ENCODE measurements at regions not wholly inside any gene's neighbourhood (a gene's known extent, or its start where the extent isn't known, plus 50 kb on each side); places are given as distances from the start of the nearest gene placed in this dataset.
"Not testable (repeated sequence)": the region's sequence is repeated elsewhere in the genome, so short reads cannot be mapped to it uniquely, and the experiment has no call there.

DNA sequence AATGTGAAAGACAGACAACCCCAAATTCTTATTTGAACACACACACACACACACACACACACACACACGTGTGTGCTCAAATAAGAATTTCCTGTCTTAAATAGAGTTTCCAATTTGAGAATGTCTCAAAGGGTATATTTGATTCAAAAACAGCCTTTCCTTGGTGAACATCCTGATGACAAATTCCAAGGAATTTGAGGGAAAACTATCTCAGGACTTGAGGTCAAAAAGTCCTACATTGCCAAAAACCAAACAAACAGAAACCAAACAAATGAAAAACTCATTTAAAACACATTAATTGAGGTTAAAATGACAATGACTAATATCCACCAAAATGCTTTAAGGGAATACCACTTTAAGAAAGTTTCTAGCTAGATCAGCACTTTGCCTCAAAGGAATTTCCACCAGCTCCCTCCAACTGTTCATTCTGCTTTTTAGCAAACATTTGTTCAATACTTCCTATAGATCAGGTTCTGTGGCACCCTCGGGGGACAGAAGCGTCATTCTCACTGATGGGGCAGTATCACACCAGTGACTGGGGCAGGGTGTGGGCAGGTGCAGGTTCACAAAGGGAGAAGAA lies 232.1 kb upstream of the TRIB2 start:
- Histone ChIP-seq H3K9me3 (ENCODE audit: control insufficient read depth in 2 of 2, low read length in 2 of 2) (no peaks in the 10 kb centered on the region), H3K9ac (ENCODE audit: low read length in 2 of 2) (no peak overlapping the region), H3K27me3 (ENCODE audit: control insufficient read depth in 1 of 2, insufficient read depth in 2 of 2, low read length in 2 of 2) (no peaks in the 10 kb centered on the region), H3K27ac (ENCODE audit: low read length) (no peak overlapping the region), H3K4me1 (ENCODE audit: control insufficient read depth, insufficient read depth, low read length) (peaks cover 12% of the 10 kb centered on the region), H3K4me3 (ENCODE audit: low read length in 2 of 2) (no peak overlapping the region), H3K36me3 (ENCODE audit: control insufficient read depth in 2 of 2, insufficient read depth in 2 of 2, low read length in 2 of 2) (no peaks in the 10 kb centered on the region)

DNA sequence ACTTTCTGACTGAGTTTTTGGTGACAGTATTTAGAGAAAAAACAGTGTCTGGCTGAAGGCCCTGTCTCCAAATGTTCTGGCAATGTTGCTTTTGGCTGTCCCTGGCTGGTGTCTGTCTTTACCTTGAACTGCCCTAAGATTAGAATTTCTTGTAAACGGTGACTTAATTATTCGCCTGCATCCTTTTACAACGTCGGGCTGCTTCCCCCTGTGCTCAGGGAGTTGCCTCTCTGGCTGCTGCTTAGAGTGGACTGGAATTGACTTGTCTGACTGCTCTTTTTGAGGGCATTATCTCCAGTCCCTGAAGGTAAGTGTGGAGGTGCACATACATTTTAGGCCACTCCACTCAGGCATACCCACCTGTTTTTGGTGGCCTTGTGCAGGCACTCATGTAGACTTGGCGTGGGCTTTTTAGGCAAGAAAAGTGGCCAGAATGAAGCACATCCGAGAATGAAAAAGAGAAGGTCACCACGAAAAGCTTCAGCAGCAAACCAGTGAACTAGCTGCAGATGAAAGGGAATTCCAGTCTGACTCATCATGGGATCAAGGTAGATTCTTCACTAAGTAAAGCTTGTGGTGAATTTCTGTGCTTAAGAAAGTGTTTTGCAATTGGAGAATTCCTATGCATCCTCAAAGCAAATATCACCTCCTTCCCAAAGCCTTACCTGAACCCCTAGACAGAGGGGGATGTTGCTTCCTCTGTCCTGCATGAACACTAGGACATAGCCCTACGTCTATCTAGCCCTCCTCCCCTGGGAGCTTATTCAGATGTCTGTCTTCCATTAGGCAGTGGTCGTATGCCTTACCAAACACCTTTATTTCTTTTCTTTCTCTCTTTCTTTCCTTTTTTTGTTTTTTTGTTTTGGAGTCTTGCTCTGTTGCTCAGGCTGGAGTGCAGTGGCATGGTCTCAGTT lies 230.3 kb upstream of the TRIB2 start:
- Histone ChIP-seq H3K27me3 (ENCODE audit: control insufficient read depth in 1 of 2, insufficient read depth in 2 of 2, low read length in 2 of 2) (no peaks in the 10 kb centered on the region), H3K27ac (ENCODE audit: low read length) (no peak overlapping the region)

DNA sequence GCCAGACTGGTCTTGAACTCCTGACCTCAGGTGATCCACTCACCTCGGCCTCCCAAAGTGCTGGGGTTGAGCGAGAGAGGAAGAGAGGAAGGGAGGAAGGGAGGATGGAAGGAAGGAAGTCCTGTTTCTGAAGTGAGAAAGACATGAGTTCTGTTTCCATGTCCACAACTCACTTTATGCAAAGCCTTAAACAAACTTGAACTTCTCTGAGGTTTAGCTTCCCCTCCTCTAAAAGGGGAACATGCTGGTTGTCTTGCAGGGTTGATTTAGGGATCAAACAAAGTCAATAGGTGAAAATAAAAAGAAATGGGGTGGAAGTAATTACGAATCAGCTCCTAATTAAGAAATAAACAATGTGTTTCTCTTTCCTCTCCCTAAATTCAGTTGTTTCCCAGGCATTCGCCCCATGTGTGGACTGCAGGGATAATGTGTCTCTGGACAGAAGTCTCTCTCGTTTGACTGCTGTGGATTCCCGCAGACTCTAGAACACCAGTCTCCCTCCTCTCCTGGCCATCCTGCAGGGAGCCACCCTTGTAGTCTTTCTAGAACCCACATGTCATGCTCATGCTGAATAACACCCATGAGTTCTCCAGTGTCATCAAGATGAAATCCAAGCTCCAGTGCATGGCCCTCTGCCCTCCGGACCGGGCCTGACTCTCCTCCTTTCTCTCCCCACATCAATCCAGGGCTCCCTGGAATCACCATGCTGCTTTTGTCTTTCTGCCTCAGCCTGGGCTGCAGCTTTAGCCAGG lies 229.3 kb upstream of the TRIB2 start:
- no peak overlapping the region for H3K27ac ChIP-seq (ENCODE audit: low read length)
- peaks cover 12% of the 10 kb centered on the region for H3K4me1 ChIP-seq (ENCODE audit: control insufficient read depth, insufficient read depth, low read length)
- H3K36me3 ChIP-seq (ENCODE audit: control insufficient read depth in 2 of 2, insufficient read depth in 2 of 2, low read length in 2 of 2) = no peaks in the 10 kb centered on the region
- no peaks in the 10 kb centered on the region for H3K9me3 ChIP-seq (ENCODE audit: control insufficient read depth in 2 of 2, low read length in 2 of 2)
- H3K4me3 ChIP-seq (ENCODE audit: low read length in 2 of 2) = no peak overlapping the region
- H3K27me3 ChIP-seq (ENCODE audit: control insufficient read depth in 1 of 2, insufficient read depth in 2 of 2, low read length in 2 of 2) = no peaks in the 10 kb centered on the region
- H3K9ac ChIP-seq (ENCODE audit: low read length in 2 of 2) = no peak overlapping the region

More for the DNA sequence above, 230.3 kb upstream of the TRIB2 start:
- H3K4me1 ChIP-seq (ENCODE audit: control insufficient read depth, insufficient read depth, low read length) = peaks cover 12% of the 10 kb centered on the region
- no peaks in the 10 kb centered on the region for H3K9me3 ChIP-seq (ENCODE audit: control insufficient read depth in 2 of 2, low read length in 2 of 2)
- H3K9ac ChIP-seq (ENCODE audit: low read length in 2 of 2) = no peak overlapping the region
- H3K36me3 ChIP-seq (ENCODE audit: control insufficient read depth in 2 of 2, insufficient read depth in 2 of 2, low read length in 2 of 2) = no peaks in the 10 kb centered on the region
- H3K4me3 ChIP-seq (ENCODE audit: low read length in 2 of 2) = no peak overlapping the region

DNA sequence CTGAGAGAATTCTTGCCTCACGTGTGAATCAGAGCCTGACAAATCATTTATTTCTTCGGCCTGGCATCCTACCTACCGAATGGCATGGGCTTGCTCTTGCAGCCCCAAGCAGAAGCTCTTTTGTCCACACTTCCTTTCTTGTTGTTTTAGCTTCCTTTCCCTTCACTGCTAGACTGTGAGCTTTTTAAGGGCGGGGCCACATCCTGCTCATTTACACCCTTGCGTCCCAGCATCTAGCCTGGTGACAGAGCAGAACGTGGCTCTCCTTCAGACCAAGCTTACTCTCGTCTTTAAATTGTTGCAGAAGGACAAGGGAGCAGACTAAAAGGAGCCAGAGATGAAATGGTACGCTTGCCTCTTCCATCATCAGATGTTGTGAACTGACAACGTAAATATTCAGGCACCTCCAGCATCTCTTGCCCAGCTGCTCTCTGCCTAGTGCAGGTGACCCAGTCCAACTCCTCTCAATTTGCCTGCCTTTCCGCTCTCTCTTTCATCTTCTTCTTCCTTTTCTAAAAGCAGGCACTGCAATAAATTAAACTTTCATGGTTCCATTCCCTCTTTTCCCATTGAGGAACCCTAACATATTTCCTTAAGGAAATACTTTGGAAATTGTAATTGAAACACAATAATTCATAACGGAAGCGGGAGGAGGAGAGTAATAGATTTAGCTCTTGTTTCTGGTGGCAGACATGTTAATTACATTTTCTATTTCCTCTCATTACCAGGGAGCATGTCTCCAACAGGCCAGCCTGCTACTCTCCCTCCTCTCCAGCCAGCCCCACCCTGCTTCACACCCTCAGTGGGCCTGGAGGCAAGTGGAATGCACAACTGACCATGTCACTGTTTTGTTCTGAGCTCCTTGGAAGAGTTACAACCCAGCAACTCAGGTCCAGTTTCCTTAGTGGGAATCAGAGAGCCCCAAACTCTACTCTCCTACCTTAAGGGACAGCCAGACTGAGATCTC lies 228.1 kb upstream of the TRIB2 start:
- H3K9me3 ChIP-seq (ENCODE audit: control insufficient read depth in 2 of 2, low read length in 2 of 2) = no peaks in the 10 kb centered on the region
- no peaks in the 10 kb centered on the region for H3K36me3 ChIP-seq (ENCODE audit: control insufficient read depth in 2 of 2, insufficient read depth in 2 of 2, low read length in 2 of 2)
- peaks cover 12% of the 10 kb centered on the region for H3K4me1 ChIP-seq (ENCODE audit: control insufficient read depth, insufficient read depth, low read length)
- no peak overlapping the region for H3K27ac ChIP-seq (ENCODE audit: low read length)
- H3K9ac ChIP-seq (ENCODE audit: low read length in 2 of 2) = no peak overlapping the region
- H3K27me3 ChIP-seq (ENCODE audit: control insufficient read depth in 1 of 2, insufficient read depth in 2 of 2, low read length in 2 of 2) = no peaks in the 10 kb centered on the region
- no peak overlapping the region for H3K4me3 ChIP-seq (ENCODE audit: low read length in 2 of 2)

DNA sequence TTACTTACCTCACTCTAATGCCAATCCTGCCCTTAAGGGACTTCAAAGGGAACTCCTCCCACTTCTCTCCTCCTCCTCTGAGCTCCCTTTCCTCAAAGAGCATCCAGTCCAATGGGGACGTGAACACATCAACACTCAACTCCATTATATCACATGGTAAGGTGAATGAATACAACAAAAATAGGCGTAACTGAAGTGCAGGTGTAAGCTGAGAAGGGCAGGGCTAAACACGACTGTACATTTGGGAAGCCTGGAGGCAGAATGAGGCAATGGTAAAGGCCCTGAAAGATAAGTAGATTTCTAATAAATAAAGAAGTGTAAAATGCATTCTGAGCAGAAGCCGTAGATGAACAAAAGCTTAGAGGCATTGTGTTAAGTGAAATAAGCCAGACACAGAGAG lies 226.1 kb upstream of the TRIB2 start:
- Histone ChIP-seq H3K4me3 (ENCODE audit: low read length in 2 of 2) (no peak overlapping the region), H3K4me1 (ENCODE audit: control insufficient read depth, insufficient read depth, low read length) (peaks cover 8% of the 10 kb centered on the region), H3K36me3 (ENCODE audit: control insufficient read depth in 2 of 2, insufficient read depth in 2 of 2, low read length in 2 of 2) (no peaks in the 10 kb centered on the region), H3K27me3 (ENCODE audit: control insufficient read depth in 1 of 2, insufficient read depth in 2 of 2, low read length in 2 of 2) (no peaks in the 10 kb centered on the region), H3K9ac (ENCODE audit: low read length in 2 of 2) (no peak overlapping the region), H3K27ac (ENCODE audit: low read length) (no peak overlapping the region), H3K9me3 (ENCODE audit: control insufficient read depth in 2 of 2, low read length in 2 of 2) (no peaks in the 10 kb centered on the region)

DNA sequence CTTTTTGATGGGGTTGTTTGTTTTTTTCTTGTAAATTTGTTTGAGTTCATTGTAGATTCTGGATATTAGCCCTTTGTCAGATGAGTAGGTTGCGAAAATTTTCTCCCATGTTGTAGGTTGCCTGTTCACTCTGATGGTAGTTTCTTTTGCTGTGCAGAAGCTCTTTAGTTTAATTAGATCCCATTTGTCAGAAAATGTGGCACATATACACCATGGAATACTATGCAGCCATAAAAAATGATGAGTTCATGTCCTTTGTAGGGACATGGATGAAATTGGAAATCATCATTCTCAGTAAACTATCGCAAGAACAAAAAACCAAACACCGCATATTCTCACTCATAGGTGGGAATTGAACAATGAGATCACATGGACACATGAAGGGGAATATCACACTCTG lies 224.4 kb upstream of the TRIB2 start:
- not testable (repeated sequence) for H3K4me3 ChIP-seq (ENCODE audit: low read length in 2 of 2); H3K27me3 ChIP-seq (ENCODE audit: control insufficient read depth in 1 of 2, insufficient read depth in 2 of 2, low read length in 2 of 2); H3K36me3 ChIP-seq (ENCODE audit: control insufficient read depth in 2 of 2, insufficient read depth in 2 of 2, low read length in 2 of 2); H3K9ac ChIP-seq (ENCODE audit: low read length in 2 of 2); H3K27ac ChIP-seq (ENCODE audit: low read length); H3K9me3 ChIP-seq (ENCODE audit: control insufficient read depth in 2 of 2, low read length in 2 of 2); H3K4me1 ChIP-seq (ENCODE audit: control insufficient read depth, insufficient read depth, low read length)

DNA sequence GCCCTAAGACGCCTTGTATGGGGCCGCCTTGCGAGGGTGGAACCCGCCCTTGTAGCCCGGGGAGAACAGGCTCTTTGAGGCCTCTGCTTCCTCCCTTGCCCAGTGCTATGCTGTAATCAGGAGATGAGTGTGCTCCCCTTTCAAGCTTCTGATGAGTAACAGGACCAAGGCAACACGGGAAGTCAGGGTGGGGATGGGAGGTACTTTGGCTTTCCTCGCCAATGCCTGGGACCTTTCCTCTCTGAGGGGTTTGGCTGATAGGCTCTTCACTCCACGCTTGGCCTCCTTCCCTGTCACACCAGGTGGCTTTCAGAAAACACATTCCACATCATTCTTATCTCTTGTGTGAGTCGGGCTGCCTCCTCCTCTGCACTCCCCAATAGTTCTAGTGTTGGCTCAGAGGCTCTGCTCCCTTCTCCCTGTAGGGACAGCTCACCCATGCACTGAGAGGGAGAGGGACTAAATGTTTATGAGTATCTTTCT lies 223.7 kb upstream of the TRIB2 start:
- H3K4me1 ChIP-seq (ENCODE audit: control insufficient read depth, insufficient read depth, low read length) = no peaks in the 10 kb centered on the region
- no peak overlapping the region for H3K9ac ChIP-seq (ENCODE audit: low read length in 2 of 2)
- no peak overlapping the region for H3K4me3 ChIP-seq (ENCODE audit: low read length in 2 of 2)
- H3K27ac ChIP-seq (ENCODE audit: low read length) = no peak overlapping the region
- H3K36me3 ChIP-seq (ENCODE audit: control insufficient read depth in 2 of 2, insufficient read depth in 2 of 2, low read length in 2 of 2) = no peaks in the 10 kb centered on the region
- no peaks in the 10 kb centered on the region for H3K9me3 ChIP-seq (ENCODE audit: control insufficient read depth in 2 of 2, low read length in 2 of 2)
- H3K27me3 ChIP-seq (ENCODE audit: control insufficient read depth in 1 of 2, insufficient read depth in 2 of 2, low read length in 2 of 2) = no peaks in the 10 kb centered on the region

DNA sequence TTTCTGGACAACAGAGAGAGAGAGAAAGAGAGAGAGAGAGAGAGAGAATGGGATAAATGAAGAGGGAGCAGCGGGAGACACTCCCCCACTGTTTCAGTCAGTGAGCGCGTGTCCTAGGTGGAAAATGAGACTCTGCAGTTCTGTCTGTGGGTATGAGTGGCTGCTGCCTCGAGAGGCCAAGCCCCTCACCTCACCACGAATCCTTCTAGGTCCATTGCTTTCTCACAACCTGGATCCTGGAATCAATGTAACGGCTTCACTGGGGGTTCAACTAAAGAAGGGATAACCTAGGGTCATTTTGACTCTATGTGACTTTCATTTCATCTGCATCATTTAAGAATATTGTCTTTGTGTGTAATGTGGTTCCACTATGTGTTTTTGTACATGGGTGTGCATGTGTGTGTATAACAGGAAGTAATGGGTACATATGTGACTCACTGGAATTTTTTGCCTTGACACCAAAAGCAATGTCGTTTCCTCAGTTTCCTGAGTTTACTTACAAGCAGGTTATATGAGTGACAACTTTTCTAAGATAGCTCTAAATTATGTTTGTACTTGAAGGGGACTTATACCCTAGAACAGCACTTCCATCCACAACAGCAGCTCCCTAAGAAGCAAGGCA lies 221.4 kb upstream of the TRIB2 start:
- Histone ChIP-seq H3K9ac (ENCODE audit: low read length in 2 of 2) (no peak overlapping the region), H3K4me3 (ENCODE audit: low read length in 2 of 2) (no peak overlapping the region), H3K9me3 (ENCODE audit: control insufficient read depth in 2 of 2, low read length in 2 of 2) (no peaks in the 10 kb centered on the region), H3K36me3 (ENCODE audit: control insufficient read depth in 2 of 2, insufficient read depth in 2 of 2, low read length in 2 of 2) (no peaks in the 10 kb centered on the region), H3K27me3 (ENCODE audit: control insufficient read depth in 1 of 2, insufficient read depth in 2 of 2, low read length in 2 of 2) (no peaks in the 10 kb centered on the region), H3K4me1 (ENCODE audit: control insufficient read depth, insufficient read depth, low read length) (no peaks in the 10 kb centered on the region), H3K27ac (ENCODE audit: low read length) (no peak overlapping the region)

DNA sequence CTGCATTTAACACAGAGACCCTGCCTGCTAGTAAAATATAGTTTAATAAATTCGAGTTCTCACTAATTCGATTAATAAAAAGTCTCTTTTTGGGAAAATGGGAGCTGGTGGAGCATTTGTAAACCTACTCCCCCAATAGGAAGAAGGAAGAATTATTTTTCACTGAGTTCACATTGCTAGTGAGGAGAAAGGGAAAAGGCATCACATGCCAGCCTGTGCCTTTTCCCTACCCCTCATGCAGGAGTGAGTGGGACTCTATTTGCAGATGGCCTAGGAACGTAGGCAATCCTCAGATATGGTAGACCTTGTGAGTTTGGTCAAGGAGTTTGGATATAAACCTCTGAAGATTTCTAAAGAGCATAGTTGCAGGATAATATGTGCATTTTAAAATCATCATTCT lies 218.4 kb upstream of the TRIB2 start:
- no peaks in the 10 kb centered on the region for H3K4me1 ChIP-seq (ENCODE audit: control insufficient read depth, insufficient read depth, low read length)
- H3K27ac ChIP-seq (ENCODE audit: low read length) = no peak overlapping the region
- no peak overlapping the region for H3K4me3 ChIP-seq (ENCODE audit: low read length in 2 of 2)
- no peaks in the 10 kb centered on the region for H3K27me3 ChIP-seq (ENCODE audit: control insufficient read depth in 1 of 2, insufficient read depth in 2 of 2, low read length in 2 of 2)
- no peaks in the 10 kb centered on the region for H3K36me3 ChIP-seq (ENCODE audit: control insufficient read depth in 2 of 2, insufficient read depth in 2 of 2, low read length in 2 of 2)
- H3K9me3 ChIP-seq (ENCODE audit: control insufficient read depth in 2 of 2, low read length in 2 of 2) = no peaks in the 10 kb centered on the region
- no peak overlapping the region for H3K9ac ChIP-seq (ENCODE audit: low read length in 2 of 2)

DNA sequence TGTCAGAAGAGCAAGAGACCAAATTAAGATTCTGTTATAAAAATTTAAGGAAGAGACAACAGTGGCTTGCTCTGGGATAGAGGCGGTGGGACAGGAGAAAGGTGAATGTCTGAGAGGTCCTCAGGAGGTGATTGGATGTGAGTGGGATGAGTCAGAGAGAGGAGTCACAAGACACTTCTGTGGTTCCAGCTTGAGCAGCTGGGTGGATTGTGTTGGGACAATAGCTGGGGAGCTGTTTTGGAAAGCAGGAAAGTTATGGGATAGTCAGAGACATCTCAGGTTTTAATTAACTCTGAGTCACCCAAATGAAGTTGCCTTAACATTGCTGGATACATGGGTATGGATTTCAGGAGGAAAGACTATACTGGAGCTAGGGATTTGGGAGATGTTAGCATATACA lies 218.0 kb upstream of the TRIB2 start:
- Histone ChIP-seq H3K4me3 (ENCODE audit: low read length in 2 of 2) (no peak overlapping the region), H3K27me3 (ENCODE audit: control insufficient read depth in 1 of 2, insufficient read depth in 2 of 2, low read length in 2 of 2) (no peaks in the 10 kb centered on the region), H3K9ac (ENCODE audit: low read length in 2 of 2) (no peak overlapping the region), H3K27ac (ENCODE audit: low read length) (no peak overlapping the region), H3K9me3 (ENCODE audit: control insufficient read depth in 2 of 2, low read length in 2 of 2) (no peaks in the 10 kb centered on the region), H3K4me1 (ENCODE audit: control insufficient read depth, insufficient read depth, low read length) (no peaks in the 10 kb centered on the region), H3K36me3 (ENCODE audit: control insufficient read depth in 2 of 2, insufficient read depth in 2 of 2, low read length in 2 of 2) (no peaks in the 10 kb centered on the region)

All from stomach smooth muscle (tissue), 2 donors.